GM23338 (cell line): ENCODE measurements at regions not wholly inside any gene's neighbourhood (a gene's known extent, or its start where the extent isn't known, plus 50 kb on each side); places are given as distances from the start of the nearest gene placed in this dataset.

Source experiments
- ATAC-seq: fragments of 200-7000 bp; cut with Tn5 transposase; 3 replicates; pipeline ENCODE4 v1.9.1; 2020
- DNase-seq: peaks from one replicate; pipeline ENCODE4 v3.0.0-alpha.2; 2015; ENCODE audit warnings: low spot score
- H2AFZ ChIP-seq: fragments of 200-600 bp; sonication (generic); 2 replicates; pipeline ENCODE4 v1.8.0; 2016; ENCODE audit warnings: antibody characterized with exemption, mild to moderate bottlenecking, moderate library complexity
- H3F3A ChIP-seq: fragments of 200-600 bp; sonication (generic); replicated peaks from 2 replicates; pipeline ENCODE4 v1.8.0; 2017; ENCODE audit warnings: antibody characterized with exemption, mixed run types, low read depth
- H3K27ac ChIP-seq: fragments of 200-600 bp; sonication (generic); 2 replicates; pipeline ENCODE4 v1.6.1; 2016; ENCODE audit warnings: low read depth
- H3K27me3 ChIP-seq: fragments of 200-600 bp; sonication (generic); 2 replicates; pipeline ENCODE4 v1.8.0; 2016; ENCODE audit warnings: mild to moderate bottlenecking, mixed run types, moderate library complexity; ENCODE audit not compliant: insufficient read depth
- H3K36me3 ChIP-seq: fragments of 200-600 bp; sonication (generic); 2 replicates; pipeline ENCODE4 v1.8.0; 2016; ENCODE audit warnings: mild to moderate bottlenecking; ENCODE audit not compliant: insufficient read depth
- H3K4me1 ChIP-seq: fragments of 200-600 bp; sonication (generic); 2 replicates; pipeline ENCODE4 v1.8.0; 2016; ENCODE audit warnings: mild to moderate bottlenecking, moderate library complexity; ENCODE audit not compliant: insufficient read depth
- H3K4me2 ChIP-seq: fragments of 200-600 bp; sonication (generic); 2 replicates; pipeline ENCODE4 v1.7.1; 2017; ENCODE audit warnings: mixed run types
- H3K4me3 ChIP-seq: fragments of 200-600 bp; sonication (generic); 2 replicates; pipeline ENCODE4 v1.6.1; 2016; ENCODE audit warnings: mixed run types
- H3K79me2 ChIP-seq: fragments of 200-600 bp; sonication (generic); replicated peaks from 2 replicates; pipeline ENCODE4 v1.8.0; 2017; ENCODE audit warnings: mild to moderate bottlenecking; ENCODE audit not compliant: insufficient read depth
- H3K9me2 ChIP-seq: fragments of 200-600 bp; sonication (generic); 2 replicates; pipeline ENCODE4 v1.8.0; 2017; ENCODE audit not compliant: insufficient read depth
- H4K20me1 ChIP-seq: fragments of 200-600 bp; sonication (generic); replicated peaks from 2 replicates; pipeline ENCODE4 v1.8.0; 2017; ENCODE audit warnings: mild to moderate bottlenecking; ENCODE audit not compliant: insufficient read depth
- H3K27ac Mint-ChIP-seq: 2 replicates; pipeline ENCODE4 v1.8.0; 2020; ENCODE audit warnings: inconsistent platforms, mild to moderate bottlenecking, moderate library complexity, mixed read lengths
- H3K27me3 Mint-ChIP-seq: 3 replicates; pipeline ENCODE4 v1.8.0; 2022; ENCODE audit warnings: low read depth, mild to moderate bottlenecking, moderate library complexity, mixed read lengths, inconsistent platforms; ENCODE audit not compliant: insufficient read depth, poor library complexity
- H3K36me3 Mint-ChIP-seq: 3 replicates; pipeline ENCODE4 v1.8.0; 2021; ENCODE audit warnings: low read depth, mild to moderate bottlenecking, inconsistent platforms, moderate library complexity, mixed read lengths
- H3K4me1 Mint-ChIP-seq: 3 replicates; pipeline ENCODE4 v1.8.0; 2020; ENCODE audit warnings: mild to moderate bottlenecking, inconsistent platforms, mixed read lengths
- H3K4me3 Mint-ChIP-seq: 3 replicates; pipeline ENCODE4 v1.8.0; 2021; ENCODE audit warnings: moderate library complexity, mild to moderate bottlenecking, inconsistent platforms, mixed read lengths
- H3K9me3 Mint-ChIP-seq: 3 replicates; pipeline ENCODE4 v1.8.0; 2020; ENCODE audit warnings: moderate library complexity, mild to moderate bottlenecking, inconsistent platforms, mixed read lengths
- CREB1 ChIP-seq: fragments of 250-450 bp; sonication (Bioruptor Pico); IDR thresholded peaks from 2 replicates; pipeline ENCODE4 v1.5.0; 2020; ENCODE audit warnings: low read depth, mild to moderate bottlenecking, moderate library complexity
- EZH2phosphoT487 ChIP-seq: fragments of 200-600 bp; sonication (generic); IDR thresholded peaks from one replicate; pipeline ENCODE4 v1.8.1; 2018; ENCODE audit warnings: antibody characterized with exemption; ENCODE audit not compliant: unreplicated experiment
- ZNF114 ChIP-seq: fragments of 250-450 bp; sonication (Bioruptor Pico); IDR thresholded peaks from 2 replicates; pipeline ENCODE4 v1.5.0; 2020; ENCODE audit warnings: mild to moderate bottlenecking, moderate library complexity
- ZNF331 ChIP-seq: fragments of 250-450 bp; sonication (Bioruptor Pico); IDR thresholded peaks from 2 replicates; pipeline ENCODE4 v1.5.0; 2020; ENCODE audit warnings: low read depth, mild to moderate bottlenecking, moderate library complexity
- TF ChIP-seq, protein P1 (sequence below), 2 experiments: fragments of 200-600 bp in 1 of 2; sonication (generic) in 1 of 2; conservative IDR thresholded peaks; 2 replicates each; pipeline versions ENCODE4 v1.5.1 to v1.6.1; 2016 to 2017; ENCODE audit warnings: antibody characterized with exemption in 2 of 2, low read depth in 2 of 2, mild to moderate bottlenecking in 2 of 2, moderate library complexity in 1 of 2
- TF ChIP-seq, protein P2 (sequence below): fragments of 250-450 bp; sonication (Bioruptor Pico); IDR thresholded peaks from 2 replicates; pipeline ENCODE4 v1.5.0; 2020; ENCODE audit warnings: mild to moderate bottlenecking, moderate library complexity
- TF ChIP-seq, protein P3 (sequence below): IDR thresholded peaks from 2 replicates; pipeline ENCODE4 v1.6.1; 2016; ENCODE audit warnings: antibody characterized with exemption
- TF ChIP-seq, protein P4 (sequence below): IDR thresholded peaks from one replicate; pipeline ENCODE4 v1.6.1; 2018; ENCODE audit warnings: antibody characterized with exemption; ENCODE audit not compliant: unreplicated experiment

DNA sequence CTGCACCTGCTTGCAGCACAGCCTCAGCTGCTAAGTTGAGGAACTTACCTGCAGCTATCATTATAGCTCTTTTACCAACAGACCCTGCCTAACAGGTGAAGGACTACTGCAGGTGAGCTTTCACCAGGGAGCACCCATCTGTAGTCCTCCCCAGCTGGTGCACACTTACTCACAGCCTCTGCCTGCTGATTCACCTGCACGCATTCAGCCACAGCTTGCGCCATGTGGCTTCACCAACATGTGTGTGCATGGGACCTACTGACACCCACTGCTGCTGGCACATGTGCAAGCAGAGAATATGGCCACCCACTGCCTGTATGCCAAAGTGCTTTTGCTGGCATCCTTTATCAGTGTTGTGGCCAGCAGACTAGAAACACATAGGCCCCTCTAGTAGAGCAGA lies 146.7 kb upstream of the KLHL4 start (continued):
- TF ChIP-seq, protein P1, sequence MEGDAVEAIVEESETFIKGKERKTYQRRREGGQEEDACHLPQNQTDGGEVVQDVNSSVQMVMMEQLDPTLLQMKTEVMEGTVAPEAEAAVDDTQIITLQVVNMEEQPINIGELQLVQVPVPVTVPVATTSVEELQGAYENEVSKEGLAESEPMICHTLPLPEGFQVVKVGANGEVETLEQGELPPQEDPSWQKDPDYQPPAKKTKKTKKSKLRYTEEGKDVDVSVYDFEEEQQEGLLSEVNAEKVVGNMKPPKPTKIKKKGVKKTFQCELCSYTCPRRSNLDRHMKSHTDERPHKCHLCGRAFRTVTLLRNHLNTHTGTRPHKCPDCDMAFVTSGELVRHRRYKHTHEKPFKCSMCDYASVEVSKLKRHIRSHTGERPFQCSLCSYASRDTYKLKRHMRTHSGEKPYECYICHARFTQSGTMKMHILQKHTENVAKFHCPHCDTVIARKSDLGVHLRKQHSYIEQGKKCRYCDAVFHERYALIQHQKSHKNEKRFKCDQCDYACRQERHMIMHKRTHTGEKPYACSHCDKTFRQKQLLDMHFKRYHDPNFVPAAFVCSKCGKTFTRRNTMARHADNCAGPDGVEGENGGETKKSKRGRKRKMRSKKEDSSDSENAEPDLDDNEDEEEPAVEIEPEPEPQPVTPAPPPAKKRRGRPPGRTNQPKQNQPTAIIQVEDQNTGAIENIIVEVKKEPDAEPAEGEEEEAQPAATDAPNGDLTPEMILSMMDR (conservative IDR thresholded peaks at IDR 0.05; ENCODE audit: low read depth in 2 of 2) = no peak

DNA sequence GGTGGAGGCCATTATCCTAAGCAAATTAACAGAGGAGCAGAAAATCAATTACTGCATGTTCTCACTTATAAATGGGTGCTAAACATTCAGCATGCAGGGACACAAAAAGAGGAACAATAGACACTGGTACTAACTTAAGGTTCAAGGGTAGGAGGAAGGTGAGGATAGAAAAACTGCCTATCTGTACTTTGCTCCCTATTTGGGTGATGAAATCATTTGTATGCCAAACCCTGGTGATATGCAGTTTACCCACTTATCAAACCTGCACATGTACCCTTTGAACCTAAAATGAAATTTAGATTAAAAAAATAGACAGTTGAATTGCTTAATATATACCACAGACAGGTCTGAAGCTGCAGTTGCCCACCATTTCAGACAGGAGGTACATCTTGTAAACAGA lies 143.3 kb upstream of the KLHL4 start:
- DNase-seq = no peak
- H3K9me2 ChIP-seq = no peaks in the 10 kb centered on the region
- no peak overlapping the region for H3K4me3 Mint-ChIP-seq

DNA sequence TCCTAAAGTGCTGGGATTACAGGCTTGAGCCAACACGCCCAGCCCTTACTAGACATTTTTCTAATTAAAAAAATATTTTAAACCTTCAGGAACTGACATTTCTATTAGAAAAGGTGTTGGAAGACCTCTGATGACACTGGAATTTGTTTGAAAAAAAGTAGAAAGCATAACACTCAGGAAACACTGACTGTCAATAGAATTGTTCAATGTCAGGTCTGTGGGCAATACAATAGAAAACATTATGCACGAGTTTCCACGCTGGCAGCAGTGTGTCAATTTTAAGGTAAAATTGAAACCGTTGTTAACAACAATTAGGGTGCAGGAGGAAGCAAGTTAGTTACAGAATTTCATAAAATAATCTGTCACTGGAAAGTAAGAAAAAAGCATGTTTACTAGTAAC lies 140.7 kb upstream of the KLHL4 start:
- no peaks in the 10 kb centered on the region for H3K4me1 Mint-ChIP-seq
- Histone ChIP-seq H3K9me2 (no peaks in the 10 kb centered on the region), H3K4me2 (no peak overlapping the region), H3K27me3 (no peaks in the 10 kb centered on the region), H3K4me3 (no peak overlapping the region), H3K36me3 (no peaks in the 10 kb centered on the region), H4K20me1 (no peaks in the 10 kb centered on the region), H3K79me2 (no peaks in the 10 kb centered on the region), H3F3A (no peaks in the 10 kb centered on the region), H2AFZ (no peak overlapping the region), H3K27ac (no peak overlapping the region), H3K4me1 (no peaks in the 10 kb centered on the region)
- no peak overlapping the region for H3K27ac Mint-ChIP-seq
- no peak overlapping the region for H3K4me3 Mint-ChIP-seq
- no peaks in the 10 kb centered on the region for H3K27me3 Mint-ChIP-seq
- ATAC-seq (no peak), DNase-seq (no peak)
- H3K9me3 Mint-ChIP-seq = no peaks in the 10 kb centered on the region
- H3K36me3 Mint-ChIP-seq = no peaks in the 10 kb centered on the region
- TF ChIP-seq, protein P2, sequence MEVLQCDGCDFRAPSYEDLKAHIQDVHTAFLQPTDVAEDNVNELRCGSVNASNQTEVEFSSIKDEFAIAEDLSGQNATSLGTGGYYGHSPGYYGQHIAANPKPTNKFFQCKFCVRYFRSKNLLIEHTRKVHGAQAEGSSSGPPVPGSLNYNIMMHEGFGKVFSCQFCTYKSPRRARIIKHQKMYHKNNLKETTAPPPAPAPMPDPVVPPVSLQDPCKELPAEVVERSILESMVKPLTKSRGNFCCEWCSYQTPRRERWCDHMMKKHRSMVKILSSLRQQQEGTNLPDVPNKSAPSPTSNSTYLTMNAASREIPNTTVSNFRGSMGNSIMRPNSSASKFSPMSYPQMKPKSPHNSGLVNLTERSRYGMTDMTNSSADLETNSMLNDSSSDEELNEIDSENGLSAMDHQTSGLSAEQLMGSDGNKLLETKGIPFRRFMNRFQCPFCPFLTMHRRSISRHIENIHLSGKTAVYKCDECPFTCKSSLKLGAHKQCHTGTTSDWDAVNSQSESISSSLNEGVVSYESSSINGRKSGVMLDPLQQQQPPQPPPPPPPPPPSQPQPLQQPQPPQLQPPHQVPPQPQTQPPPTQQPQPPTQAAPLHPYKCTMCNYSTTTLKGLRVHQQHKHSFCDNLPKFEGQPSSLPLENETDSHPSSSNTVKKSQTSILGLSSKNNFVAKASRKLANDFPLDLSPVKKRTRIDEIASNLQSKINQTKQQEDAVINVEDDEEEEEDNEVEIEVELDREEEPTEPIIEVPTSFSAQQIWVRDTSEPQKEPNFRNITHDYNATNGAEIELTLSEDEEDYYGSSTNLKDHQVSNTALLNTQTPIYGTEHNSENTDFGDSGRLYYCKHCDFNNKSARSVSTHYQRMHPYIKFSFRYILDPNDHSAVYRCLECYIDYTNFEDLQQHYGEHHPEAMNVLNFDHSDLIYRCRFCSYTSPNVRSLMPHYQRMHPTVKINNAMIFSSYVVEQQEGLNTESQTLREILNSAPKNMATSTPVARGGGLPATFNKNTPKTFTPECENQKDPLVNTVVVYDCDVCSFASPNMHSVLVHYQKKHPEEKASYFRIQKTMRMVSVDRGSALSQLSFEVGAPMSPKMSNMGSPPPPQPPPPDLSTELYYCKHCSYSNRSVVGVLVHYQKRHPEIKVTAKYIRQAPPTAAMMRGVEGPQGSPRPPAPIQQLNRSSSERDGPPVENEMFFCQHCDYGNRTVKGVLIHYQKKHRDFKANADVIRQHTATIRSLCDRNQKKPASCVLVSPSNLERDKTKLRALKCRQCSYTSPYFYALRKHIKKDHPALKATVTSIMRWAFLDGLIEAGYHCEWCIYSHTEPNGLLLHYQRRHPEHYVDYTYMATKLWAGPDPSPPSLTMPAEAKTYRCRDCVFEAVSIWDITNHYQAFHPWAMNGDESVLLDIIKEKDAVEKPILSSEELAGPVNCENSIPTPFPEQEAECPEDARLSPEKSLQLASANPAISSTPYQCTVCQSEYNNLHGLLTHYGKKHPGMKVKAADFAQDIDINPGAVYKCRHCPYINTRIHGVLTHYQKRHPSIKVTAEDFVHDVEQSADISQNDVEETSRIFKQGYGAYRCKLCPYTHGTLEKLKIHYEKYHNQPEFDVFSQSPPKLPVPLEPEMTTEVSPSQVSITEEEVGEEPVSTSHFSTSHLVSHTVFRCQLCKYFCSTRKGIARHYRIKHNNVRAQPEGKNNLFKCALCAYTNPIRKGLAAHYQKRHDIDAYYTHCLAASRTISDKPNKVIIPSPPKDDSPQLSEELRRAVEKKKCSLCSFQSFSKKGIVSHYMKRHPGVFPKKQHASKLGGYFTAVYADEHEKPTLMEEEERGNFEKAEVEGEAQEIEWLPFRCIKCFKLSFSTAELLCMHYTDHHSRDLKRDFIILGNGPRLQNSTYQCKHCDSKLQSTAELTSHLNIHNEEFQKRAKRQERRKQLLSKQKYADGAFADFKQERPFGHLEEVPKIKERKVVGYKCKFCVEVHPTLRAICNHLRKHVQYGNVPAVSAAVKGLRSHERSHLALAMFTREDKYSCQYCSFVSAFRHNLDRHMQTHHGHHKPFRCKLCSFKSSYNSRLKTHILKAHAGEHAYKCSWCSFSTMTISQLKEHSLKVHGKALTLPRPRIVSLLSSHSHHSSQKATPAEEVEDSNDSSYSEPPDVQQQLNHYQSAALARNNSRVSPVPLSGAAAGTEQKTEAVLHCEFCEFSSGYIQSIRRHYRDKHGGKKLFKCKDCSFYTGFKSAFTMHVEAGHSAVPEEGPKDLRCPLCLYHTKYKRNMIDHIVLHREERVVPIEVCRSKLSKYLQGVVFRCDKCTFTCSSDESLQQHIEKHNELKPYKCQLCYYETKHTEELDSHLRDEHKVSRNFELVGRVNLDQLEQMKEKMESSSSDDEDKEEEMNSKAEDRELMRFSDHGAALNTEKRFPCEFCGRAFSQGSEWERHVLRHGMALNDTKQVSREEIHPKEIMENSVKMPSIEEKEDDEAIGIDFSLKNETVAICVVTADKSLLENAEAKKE (CRISPR knock-in tag) = no peak
- TF ChIP-seq CREB1 (CRISPR knock-in tag) = no peak
- TF ChIP-seq, protein P3, sequence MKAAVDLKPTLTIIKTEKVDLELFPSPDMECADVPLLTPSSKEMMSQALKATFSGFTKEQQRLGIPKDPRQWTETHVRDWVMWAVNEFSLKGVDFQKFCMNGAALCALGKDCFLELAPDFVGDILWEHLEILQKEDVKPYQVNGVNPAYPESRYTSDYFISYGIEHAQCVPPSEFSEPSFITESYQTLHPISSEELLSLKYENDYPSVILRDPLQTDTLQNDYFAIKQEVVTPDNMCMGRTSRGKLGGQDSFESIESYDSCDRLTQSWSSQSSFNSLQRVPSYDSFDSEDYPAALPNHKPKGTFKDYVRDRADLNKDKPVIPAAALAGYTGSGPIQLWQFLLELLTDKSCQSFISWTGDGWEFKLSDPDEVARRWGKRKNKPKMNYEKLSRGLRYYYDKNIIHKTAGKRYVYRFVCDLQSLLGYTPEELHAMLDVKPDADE = no peak

More for the DNA sequence above, 143.3 kb upstream of the KLHL4 start:
- H3K4me3 ChIP-seq = no peak overlapping the region
- Mint-ChIP-seq H3K27me3 (peaks cover 3% of the 10 kb centered on the region), H3K9me3 (no peaks in the 10 kb centered on the region), H3K4me1 (no peaks in the 10 kb centered on the region), H3K36me3 (no peaks in the 10 kb centered on the region), H3K27ac (no peak overlapping the region)
- no peak overlapping the region for H2AFZ ChIP-seq
- no peak overlapping the region for H3K27ac ChIP-seq
- no peaks in the 10 kb centered on the region for H3K27me3 ChIP-seq
- no peaks in the 10 kb centered on the region for H4K20me1 ChIP-seq
- no peaks in the 10 kb centered on the region for H3K4me1 ChIP-seq
- H3K4me2 ChIP-seq = no peak overlapping the region
- no peaks in the 10 kb centered on the region for H3K79me2 ChIP-seq
- no peaks in the 10 kb centered on the region for H3F3A ChIP-seq
- TF ChIP-seq EZH2phosphoT487 = no peak
- no peak for TF ChIP-seq ZNF331 (CRISPR knock-in tag)
- TF ChIP-seq, protein P4, sequence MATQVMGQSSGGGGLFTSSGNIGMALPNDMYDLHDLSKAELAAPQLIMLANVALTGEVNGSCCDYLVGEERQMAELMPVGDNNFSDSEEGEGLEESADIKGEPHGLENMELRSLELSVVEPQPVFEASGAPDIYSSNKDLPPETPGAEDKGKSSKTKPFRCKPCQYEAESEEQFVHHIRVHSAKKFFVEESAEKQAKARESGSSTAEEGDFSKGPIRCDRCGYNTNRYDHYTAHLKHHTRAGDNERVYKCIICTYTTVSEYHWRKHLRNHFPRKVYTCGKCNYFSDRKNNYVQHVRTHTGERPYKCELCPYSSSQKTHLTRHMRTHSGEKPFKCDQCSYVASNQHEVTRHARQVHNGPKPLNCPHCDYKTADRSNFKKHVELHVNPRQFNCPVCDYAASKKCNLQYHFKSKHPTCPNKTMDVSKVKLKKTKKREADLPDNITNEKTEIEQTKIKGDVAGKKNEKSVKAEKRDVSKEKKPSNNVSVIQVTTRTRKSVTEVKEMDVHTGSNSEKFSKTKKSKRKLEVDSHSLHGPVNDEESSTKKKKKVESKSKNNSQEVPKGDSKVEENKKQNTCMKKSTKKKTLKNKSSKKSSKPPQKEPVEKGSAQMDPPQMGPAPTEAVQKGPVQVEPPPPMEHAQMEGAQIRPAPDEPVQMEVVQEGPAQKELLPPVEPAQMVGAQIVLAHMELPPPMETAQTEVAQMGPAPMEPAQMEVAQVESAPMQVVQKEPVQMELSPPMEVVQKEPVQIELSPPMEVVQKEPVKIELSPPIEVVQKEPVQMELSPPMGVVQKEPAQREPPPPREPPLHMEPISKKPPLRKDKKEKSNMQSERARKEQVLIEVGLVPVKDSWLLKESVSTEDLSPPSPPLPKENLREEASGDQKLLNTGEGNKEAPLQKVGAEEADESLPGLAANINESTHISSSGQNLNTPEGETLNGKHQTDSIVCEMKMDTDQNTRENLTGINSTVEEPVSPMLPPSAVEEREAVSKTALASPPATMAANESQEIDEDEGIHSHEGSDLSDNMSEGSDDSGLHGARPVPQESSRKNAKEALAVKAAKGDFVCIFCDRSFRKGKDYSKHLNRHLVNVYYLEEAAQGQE = no peak
- TF ChIP-seq ZNF114 (CRISPR knock-in tag) = no peak
- no peaks in the 10 kb centered on the region for H3K36me3 ChIP-seq
- no peak for ATAC-seq
